ENCODE measurements at regions not wholly inside any gene's neighbourhood (a gene's known extent, or its start where the extent isn't known, plus 50 kb on each side); places are given as distances from the start of the nearest gene placed in this dataset.

GRCh38 chr9:99726758-99727157 lies 94.9 kb upstream of the NR4A3 start:
- Histone ChIP-seq H3K79me2 (ENCODE audit: insufficient read depth) (no peaks in the 10 kb centered on the region), H3K4me3 (ENCODE audit: low read depth in 2 of 2, low read length in 1 of 2) (no peak overlapping the region), H3K9me2 (no peaks in the 10 kb centered on the region), H3K27me3 (ENCODE audit: insufficient read depth) (no peaks in the 10 kb centered on the region), H3K4me2 (no peak overlapping the region), H2AFZ (ENCODE audit: low read depth) (no peak overlapping the region), H3K36me3 (replicated peaks in 1 of 2; ENCODE audit: control insufficient read depth in 1 of 2, insufficient read depth in 2 of 2, low read length in 1 of 2) (no peaks in the 10 kb centered on the region), H4K20me1 (ENCODE audit: insufficient read depth) (no peaks in the 10 kb centered on the region), H3F3A (replicated peaks; ENCODE audit: insufficient read depth) (no peaks in the 10 kb centered on the region), H3K9me3 (no peaks in the 10 kb centered on the region), H3K9ac (no peak overlapping the region), H3K27ac (ENCODE audit: low read depth in 2 of 2, low read length in 1 of 2) (peak overlapping the region in 1 of 2 experiments; percentile 67; a peak in 1 of 4 replicates), H3K4me1 (ENCODE audit: control insufficient read depth in 1 of 2, insufficient read depth in 2 of 2, low read depth in 1 of 2, low read length in 1 of 2) (peaks cover 0 to 6% of the 10 kb centered on the region in 2 experiments; a peak in 2 of 4 replicates)
- ChIA-PET CTCF (interaction anchor here (1.2 to 1.3 kb wide), 2 partner anchors 12 to 16 kb away, joined by 4 to 5 read pairs; no protein-coding TSS in a partner anchor), POLR2A (no interaction called here)
- DNase-seq = peak; percentile 3
- TF ChIP-seq YY1 (IDR thresholded peaks at IDR 0.05; ENCODE audit: low read depth) (no peak), CHD2 (IDR thresholded peaks at IDR 0.05; ENCODE audit: low read length, partially characterized antibody) (peak; percentile 30), EP300 (IDR thresholded peaks at IDR 0.05; ENCODE audit: borderline replicate concordance in 1 of 2, low read depth in 1 of 2, low read length in 1 of 2) (peak in 1 of 2 experiments; percentile 31; a peak in 1 of 4 replicates)

DNA sequence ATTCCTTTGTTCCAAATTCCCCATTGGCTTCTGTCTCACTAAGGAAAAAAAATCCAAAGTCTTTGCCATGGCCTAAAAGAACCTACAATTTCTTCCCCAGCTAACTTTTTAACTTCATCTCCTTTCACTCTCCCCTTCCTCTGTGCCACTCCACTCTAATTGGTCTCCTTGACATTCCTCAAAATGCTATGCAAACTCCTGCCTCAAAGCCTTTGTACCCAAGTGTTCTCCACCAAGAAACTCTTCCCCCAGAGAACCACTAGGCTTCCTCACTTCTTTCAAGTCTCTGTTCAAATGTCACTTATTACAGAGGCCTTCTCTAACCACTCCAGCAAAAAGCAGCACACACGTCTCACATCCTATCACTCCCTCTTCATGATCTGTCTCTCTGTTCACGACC lies 91.6 kb upstream of the NR4A3 start:
- H3K9me2 ChIP-seq = no peaks in the 10 kb centered on the region
- TF ChIP-seq, protein P1, sequence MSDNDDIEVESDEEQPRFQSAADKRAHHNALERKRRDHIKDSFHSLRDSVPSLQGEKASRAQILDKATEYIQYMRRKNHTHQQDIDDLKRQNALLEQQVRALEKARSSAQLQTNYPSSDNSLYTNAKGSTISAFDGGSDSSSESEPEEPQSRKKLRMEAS (IDR thresholded peaks at IDR 0.05; ENCODE audit: low read depth) = no peak
- TF ChIP-seq MXI1 (IDR thresholded peaks at IDR 0.05; ENCODE audit: low read depth, low read length) (no peak), EZH2phosphoT487 (IDR thresholded peaks at IDR 0.05; ENCODE audit: borderline replicate concordance, low read depth) (no peak), SMC3 (IDR thresholded peaks at IDR 0.05; ENCODE audit: low read depth, low read length) (no peak), FOXM1 (IDR thresholded peaks at IDR 0.05; ENCODE audit: low read depth) (no peak), FOSL2 (IDR thresholded peaks at IDR 0.05; ENCODE audit: borderline replicate concordance, low read depth) (no peak), CHD2 (IDR thresholded peaks at IDR 0.05; ENCODE audit: low read length, partially characterized antibody) (no peak), IRF3 (IDR thresholded peaks at IDR 0.05; ENCODE audit: low read depth, low read length) (no peak), RFX5 (IDR thresholded peaks at IDR 0.05; ENCODE audit: low read length) (no peak), TCF12 (IDR thresholded peaks at IDR 0.05) (no peak)
- TF ChIP-seq, protein P2, sequence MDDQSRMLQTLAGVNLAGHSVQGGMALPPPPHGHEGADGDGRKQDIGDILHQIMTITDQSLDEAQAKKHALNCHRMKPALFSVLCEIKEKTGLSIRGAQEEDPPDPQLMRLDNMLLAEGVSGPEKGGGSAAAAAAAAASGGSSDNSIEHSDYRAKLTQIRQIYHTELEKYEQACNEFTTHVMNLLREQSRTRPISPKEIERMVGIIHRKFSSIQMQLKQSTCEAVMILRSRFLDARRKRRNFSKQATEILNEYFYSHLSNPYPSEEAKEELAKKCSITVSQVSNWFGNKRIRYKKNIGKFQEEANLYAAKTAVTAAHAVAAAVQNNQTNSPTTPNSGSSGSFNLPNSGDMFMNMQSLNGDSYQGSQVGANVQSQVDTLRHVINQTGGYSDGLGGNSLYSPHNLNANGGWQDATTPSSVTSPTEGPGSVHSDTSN (IDR thresholded peaks at IDR 0.05) = no peak
- no peaks in the 10 kb centered on the region for H3K36me3 ChIP-seq (replicated peaks in 1 of 2; ENCODE audit: control insufficient read depth in 1 of 2, insufficient read depth in 2 of 2, low read length in 1 of 2)
- no peaks in the 10 kb centered on the region for H4K20me1 ChIP-seq (ENCODE audit: insufficient read depth)
- no peak overlapping the region for H3K9ac ChIP-seq
- no peak overlapping the region for H3K27ac ChIP-seq (ENCODE audit: low read depth in 2 of 2, low read length in 1 of 2)
- no peak overlapping the region for H3K4me3 ChIP-seq (ENCODE audit: low read depth in 2 of 2, low read length in 1 of 2)
- no peaks in the 10 kb centered on the region for H3K27me3 ChIP-seq (ENCODE audit: insufficient read depth)
- no peaks in the 10 kb centered on the region for H3F3A ChIP-seq (replicated peaks; ENCODE audit: insufficient read depth)
- no peak for DNase-seq
- no peak overlapping the region for H3K4me2 ChIP-seq
- H3K9me3 ChIP-seq = no peaks in the 10 kb centered on the region
- ChIA-PET POLR2A (no interaction called here), CTCF (no interaction called here)
- H2AFZ ChIP-seq (ENCODE audit: low read depth) = no peak overlapping the region
- WGBS (ENCODE audit: low lambda C conversion rate) = 67% methylated on average over 2 of the region's 2 CpGs
- no peaks in the 10 kb centered on the region for H3K79me2 ChIP-seq (ENCODE audit: insufficient read depth)
- peaks cover 0 to 6% of the 10 kb centered on the region in 2 experiments; a peak in 2 of 4 replicates for H3K4me1 ChIP-seq (ENCODE audit: control insufficient read depth in 1 of 2, insufficient read depth in 2 of 2, low read depth in 1 of 2, low read length in 1 of 2)
